Stromal cell of bone marrow (primary cell): ENCODE measurements at regions not wholly inside any gene's neighbourhood (a gene's known extent, or its start where the extent isn't known, plus 50 kb on each side); places are given as distances from the start of the nearest gene placed in this dataset.
"Not testable (repeated sequence)": the region's sequence is repeated elsewhere in the genome, so short reads cannot be mapped to it uniquely, and the experiment has no call there.

ENCODE experiments used
- DNase-seq: peaks from one replicate; pipeline ENCODE4 v3.0.0-alpha.2; 2012; ENCODE audit warnings: low read depth

DNA sequence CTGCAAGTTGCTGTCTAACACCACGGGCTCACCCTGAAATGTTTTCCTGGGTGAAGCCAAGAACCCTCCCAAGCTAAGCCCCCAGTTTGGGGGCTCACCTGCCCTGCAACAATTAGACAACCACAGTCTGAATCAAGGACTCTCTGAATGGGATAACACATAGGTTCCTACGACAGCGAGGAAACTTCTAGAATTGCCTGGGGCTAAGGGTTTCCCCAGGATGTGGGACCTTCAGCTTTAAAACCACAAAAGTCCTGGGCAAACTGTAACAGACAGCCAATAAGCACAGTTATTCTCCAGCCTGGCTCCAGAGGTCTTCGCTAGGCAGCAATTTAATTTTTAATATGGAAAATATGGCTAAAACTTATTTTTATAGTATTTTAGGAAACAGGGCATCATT lies 162.6 kb downstream of the PRKX start:
- DNase-seq, result no peak

DNA sequence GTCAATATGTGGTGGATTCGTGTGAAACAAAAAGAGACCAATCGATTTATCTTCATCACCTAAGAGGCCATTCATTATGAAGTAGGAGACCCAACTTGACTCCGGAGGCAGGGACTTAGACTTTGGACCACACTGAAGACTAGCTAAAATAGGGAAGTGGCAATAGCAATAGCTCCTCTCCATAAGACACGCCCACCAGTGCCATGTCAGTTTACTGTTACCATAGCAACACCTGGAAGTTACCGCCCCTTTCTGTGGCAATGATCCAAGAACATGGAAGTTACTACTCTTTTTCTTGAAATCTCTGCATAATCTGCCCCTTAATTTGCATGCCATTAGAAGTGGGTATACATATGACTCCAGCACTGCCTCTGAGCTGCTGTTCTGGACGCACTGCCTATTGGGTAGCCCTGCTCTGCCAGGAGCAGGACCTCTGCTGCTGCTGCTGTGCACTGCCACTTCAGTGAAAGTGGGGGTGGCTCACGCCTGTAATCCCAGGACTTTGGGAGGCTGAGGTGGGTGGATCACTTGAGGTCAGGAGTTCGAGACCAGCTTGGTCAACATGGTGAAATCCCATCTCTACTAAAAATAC lies 163.2 kb downstream of the PRKX start:
- no peak for DNase-seq

DNA sequence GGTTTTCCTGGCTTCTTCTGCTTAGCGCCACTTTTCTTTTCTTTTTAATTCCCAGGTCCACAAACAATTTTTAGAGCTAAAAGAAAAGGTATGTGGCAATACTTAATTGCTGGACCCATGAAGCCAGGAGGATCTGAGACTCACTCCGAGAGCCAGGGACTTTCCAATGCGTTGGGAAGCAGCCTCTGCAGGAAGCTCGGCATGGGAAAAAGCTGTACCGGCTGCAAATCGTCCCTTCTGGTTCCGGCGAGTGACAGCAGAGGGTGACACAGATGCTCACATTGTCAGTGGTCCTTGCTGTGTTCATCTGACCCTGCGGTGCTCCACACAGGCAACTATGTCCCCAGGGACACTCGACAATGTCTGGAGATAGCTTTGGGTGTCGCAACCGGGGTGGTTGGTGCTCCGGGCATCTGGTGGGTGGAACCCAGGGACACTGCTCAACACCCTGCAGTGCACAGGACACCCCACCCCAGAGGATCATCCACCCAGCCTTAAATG lies 164.0 kb downstream of the PRKX start:
- no peak for DNase-seq

DNA sequence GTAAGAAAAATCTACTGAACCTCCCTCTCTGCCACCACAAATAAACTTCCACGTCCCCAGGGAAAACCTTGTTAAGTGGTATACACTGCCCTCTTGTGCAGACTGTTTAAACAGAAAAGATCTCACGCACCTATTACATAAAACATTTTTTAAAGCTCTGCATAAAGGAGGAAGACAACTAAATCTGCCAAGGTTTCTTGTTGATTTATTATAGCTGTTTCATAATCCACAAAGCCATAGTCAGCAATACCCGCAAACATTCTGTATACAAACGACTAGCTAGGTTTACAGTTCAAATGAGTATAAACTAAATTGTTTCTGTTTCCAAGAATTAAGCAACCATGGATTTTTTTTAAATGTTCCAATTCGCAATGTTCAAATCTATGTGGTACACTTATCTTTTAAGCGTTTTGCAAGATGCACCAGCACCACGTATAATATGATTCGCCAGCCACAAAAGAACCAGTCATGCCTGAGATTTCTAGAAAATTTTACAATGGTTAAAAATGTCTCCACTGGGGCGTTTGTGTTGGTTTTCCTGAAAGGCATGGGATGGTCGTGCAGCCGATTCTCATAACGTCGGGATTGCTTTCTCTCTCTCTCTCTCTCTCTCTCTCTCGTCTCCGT lies 164.6 kb downstream of the PRKX start:
- DNase-seq, result peak; percentile 68

DNA sequence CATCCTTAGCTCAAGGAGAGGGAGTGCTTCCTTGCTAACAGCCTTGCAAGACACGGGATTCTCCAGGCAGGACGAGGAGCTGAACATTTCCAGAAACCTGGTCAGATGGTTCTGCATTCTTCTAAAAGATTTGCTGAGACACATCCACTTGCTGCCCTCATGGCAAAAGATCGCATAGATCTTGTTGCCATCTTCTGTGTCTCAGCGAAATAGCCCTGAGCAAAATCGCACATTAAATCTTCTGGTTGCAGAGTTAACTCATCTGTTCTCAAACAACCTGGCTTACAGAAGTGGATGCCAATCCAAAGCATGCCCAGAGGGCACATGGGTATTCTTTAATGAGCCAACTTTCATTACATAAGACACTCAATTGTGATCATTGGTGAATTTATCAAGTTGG lies 167.5 kb downstream of the PRKX start:
- no peak for DNase-seq

DNA sequence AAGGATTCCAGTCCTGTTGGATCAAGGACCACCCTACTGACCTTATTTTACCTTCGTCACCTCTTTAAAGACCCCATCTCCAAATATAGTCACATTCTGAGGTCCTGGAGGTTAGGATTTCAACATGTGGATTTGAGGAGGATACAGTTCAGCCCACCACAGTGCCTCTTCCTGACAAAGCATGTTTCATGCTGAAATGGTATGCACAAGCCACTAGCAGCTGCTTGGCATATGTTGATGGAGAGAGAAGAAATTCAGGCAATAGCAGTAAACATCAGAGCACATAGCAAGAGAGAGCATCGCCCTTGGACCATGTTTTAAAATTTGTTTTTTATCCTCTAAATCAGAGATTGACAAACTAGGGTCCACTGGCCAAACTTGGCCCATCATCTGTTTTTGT lies 172.1 kb downstream of the PRKX start:
- no peak for DNase-seq

DNA sequence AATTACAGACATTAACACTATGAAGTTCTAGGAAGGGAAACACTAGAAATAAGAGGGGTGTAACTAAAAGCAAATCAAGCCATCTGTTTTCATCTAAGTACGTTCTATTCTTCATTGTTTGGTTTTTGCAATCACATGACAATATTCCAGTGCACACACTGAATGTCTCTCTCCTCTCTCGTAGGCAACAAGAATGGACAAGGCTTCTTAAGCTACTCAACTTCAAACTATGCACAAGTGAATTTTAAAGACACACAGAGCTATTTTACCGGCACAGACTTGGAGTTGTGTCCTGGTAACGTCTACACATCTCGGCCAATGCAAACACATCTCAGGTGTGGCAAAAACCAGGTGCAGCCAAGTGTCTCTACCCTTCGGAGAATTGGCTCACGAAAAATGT lies 173.3 kb downstream of the PRKX start:
- DNase-seq, result no peak

DNA sequence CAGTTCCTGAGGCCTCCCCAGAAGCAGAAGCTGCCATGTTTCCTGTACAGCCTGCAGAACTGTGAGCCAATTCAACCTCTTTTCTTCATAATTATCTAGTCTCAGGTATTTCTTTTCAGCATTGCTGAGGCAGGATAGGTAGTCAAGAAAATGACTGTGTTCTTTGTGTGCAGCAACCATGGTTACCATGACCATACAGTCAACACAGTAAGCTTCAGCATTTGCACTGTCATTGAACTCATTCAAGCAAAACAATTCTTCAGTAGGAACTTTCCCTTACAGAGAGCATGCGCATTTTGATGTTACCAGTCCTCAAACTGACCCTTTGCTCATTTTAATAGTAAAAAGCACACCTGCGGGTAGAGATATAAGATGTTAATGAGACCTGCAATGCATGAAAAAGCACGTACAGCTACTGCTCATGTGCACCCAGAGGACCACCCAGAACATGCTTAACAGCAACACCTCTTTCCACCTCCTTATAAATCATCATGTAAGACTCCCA lies 180.8 kb downstream of the PRKX start:
- DNase-seq, result no peak

DNA sequence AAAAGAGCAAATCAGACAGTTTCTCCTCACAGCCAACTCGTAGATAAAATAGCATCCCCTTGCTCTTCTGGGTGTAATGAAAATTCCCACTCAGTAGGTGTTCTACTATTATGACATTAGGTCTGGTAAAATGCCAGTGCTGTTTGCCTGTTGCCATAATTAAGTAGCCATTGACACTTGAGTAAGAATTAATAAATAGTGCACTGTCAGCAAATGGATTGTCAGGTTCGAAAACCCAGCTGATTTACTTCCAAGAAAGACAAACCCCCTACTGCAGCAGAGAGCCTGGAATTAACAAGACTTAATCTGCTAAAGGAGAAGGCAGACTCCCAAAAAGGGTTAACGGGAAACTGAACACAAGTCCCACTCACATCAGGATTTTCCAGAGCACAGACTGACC lies 182.0 kb downstream of the PRKX start:
- not testable (repeated sequence) for DNase-seq

DNA sequence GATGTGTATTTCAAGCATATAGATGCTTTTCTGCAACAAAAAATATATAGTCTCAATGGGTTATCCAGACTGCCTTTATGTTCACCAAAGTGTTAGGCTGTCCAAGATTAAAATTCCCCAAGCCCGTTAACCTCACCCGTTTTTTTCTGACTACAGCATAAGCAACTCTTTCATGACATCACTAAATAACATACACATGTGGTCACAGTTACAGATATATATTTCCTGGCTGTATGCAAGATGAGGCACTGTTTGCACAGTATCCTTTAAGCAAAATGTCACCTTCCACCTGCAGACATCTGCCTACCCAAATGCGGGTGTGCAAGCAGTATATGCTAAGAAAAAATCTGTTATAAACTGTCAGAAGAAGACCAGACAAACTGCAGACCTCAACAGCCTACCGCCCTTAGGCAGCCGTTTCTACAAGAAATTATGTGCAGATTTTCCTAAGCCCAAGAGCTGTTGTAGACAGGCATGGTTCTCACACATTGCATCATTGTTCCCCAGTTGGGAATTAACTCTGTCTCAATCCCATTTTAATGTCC lies 183.1 kb upstream of the MXRA5 start:
- DNase-seq, result no peak

DNA sequence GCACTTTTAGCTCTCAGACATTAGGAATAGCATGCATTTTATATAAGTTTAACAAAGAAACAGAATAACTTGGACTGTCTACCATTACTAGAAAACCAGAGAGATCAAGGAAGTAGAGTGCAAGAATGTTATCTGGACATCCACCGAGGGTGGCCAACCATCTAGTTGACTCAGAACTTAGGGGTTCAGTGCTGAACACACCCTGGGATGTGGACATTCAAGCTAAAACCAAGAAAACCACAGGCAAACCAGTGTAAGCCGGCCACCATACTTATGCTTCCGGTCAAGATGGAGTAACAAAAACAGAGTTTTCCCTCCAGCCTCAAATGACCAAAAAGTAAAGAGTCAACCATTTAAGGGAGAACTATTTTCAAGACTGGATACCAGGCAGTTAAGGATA lies 181.4 kb upstream of the MXRA5 start:
- no peak for DNase-seq

DNA sequence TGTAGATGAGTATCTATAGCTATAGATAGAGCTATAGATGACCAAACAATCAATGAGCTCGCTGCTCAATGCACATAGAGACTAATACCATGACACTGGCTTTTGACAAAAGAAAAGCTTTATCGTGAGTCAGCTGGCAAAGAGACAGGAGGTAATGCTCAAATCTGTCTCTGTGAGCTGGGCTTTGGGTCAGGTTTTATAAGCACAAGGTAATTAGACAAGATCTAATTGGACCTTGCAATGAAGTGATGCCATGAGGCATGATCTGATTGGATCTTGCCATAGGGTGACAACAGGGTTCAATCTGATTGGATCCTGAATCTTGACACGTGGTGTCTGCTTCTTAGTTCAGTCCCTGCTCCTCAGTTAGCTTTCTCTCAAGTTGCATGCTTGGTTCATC lies 180.7 kb upstream of the MXRA5 start:
- DNase-seq, result no peak

DNA sequence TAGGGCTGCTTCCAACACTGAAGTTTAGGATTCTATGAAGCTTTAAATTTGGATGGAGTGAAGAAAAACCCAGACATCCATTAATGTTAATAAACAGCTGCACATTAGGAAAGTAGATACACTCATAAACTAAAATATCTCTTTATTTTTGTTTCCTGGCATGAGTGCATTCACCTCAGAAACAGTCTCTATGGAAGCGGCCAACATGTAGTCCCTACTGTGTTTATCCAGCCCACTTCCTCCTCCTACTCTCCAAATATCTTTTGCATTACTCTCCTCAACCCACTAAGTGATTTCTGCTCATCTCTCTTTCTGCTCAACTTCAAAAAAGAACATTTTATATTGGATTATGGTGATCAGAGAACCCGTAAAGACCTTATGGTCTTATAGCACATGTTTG lies 180.3 kb upstream of the MXRA5 start:
- DNase-seq, result no peak

DNA sequence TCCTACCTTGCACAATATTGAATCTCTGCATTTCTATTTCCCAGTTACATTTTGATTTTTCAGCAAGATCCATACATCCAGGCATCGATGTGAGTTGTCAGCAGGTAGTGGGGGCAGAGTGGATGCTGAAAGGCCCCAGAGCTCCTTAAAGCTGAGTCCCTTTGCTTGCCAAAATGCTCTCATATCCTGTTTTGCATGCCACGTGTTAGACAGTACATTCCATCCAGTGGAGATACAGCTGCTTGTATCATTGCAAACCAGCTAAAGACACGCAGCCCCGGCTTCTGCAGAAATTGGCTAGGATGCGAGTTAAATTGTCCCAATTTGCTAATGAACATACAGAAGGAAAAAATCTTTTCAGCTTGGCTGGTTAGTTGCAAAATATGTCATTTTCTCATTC lies 179.6 kb upstream of the MXRA5 start:
- DNase-seq, result no peak

DNA sequence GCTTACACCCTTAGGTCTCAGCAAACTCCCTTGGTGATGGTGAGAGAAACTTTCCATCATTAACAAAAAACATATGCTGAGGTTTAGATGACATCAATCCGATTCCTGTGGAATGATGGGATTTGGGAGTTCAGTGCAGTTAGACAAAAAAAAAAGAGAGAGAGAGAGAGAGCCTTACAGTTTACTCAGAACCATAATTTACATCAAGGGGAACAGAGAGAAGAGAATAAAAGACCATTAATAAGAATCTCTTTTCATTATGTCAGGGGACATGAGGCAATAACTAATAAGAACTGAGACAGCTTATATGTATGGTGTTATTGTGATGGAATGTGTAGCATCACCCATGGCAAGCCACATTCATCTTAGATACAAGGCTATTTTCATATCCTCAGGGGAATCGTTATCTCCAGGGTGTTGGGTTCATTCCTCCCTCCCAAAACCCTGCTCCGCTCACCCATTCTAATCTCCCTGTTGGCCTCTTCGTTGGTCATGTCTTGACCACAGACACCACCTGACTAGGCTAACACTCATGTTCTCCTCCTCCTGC lies 175.7 kb upstream of the MXRA5 start:
- peak; percentile 73 for DNase-seq

DNA sequence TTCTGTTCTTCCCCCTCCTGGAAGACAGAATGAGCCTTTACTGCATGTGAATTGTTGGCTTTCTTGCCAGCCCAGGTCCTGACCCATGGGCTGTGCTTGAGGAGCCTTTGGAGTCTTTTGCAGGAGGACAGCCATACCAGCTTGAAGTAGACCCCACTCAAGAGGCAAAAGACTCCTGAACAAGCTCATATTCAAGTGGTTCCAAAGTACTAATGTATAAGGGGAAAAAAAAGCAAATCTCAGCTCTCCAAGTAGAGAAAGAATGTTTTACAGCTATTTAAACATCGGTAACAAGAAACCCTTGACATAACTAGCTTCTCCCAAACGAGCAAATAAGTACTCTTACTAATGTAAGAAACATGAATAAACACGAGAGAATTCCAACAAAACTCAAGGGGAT lies 174.9 kb upstream of the MXRA5 start:
- no peak for DNase-seq

DNA sequence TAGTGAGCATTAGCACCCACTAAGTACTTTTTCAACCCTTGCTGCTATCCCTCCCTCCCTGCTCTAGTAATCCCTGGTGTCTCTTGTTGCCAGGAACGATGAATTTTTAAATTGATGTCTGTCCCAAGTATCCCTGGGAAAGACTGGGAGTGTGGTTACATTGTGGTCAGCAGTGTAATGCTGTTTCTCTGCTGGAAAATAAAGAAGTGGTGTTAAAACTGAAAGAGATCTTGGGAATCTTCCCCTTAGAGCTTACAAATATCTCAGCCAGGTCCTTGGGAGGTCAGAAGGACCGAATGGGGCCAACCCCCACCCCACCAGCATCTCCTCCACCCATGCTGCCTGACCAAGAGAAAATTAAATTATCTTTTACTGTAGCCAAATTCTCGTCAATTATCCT lies 174.5 kb upstream of the MXRA5 start:
- DNase-seq, result no peak

DNA sequence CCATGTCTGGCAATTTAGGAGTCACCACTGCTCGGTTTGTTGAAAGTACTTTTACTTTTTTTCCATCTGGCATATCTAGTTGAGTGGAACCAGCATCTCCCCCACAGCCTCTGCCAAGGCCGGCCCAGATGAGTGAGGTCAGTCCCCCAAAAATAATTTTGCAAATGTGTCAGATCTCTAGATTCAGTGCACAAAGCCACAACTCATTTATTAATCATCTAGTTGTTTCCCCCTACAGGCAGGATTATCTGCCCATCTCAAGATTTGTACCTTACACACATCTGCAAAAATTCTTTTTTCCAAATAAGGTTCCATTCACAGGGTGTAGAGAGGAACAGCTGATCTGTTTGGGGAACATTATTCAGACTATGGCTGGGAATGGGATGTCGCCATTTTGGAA lies 174.0 kb upstream of the MXRA5 start:
- no peak for DNase-seq

DNA sequence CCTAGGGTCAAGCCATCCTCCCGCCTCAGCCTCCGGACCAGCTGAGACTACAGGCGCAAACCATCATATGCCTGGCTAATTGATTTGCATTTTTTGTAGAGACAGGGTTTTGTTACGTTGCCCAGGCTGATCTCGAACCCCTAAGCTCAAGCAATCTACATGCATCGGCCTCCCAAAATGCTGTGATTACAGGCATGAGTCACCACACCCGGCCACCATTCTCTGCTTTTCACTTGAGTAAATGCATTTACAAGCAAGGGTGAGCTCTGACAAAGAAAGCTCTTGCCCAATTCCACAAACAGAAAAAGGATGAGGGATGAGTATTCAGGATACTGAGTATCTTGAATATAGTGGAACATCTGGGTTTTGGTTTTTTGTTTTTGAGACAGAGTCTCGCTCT lies 172.9 kb upstream of the MXRA5 start:
- not testable (repeated sequence) for DNase-seq

DNA sequence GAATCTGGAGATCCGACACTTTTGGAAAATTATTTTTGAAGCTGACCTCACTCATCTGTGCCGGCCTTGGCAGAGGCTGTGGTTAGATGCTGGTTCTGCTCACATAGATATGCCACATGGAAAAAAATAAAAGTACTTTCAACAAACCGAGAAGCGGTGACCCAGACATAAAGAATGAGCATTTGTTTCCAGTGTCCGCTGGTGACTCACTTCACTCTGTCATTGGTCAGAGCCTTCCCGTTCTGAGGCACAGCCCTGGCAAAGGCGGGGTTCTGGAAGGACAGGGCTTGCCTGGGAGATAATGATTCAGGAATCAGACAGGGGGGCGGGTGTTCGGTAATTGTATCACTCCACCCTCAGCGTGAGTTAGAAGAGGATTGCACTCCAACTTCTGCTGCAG lies 172.4 kb upstream of the MXRA5 start:
- peak; percentile 94 for DNase-seq

DNA sequence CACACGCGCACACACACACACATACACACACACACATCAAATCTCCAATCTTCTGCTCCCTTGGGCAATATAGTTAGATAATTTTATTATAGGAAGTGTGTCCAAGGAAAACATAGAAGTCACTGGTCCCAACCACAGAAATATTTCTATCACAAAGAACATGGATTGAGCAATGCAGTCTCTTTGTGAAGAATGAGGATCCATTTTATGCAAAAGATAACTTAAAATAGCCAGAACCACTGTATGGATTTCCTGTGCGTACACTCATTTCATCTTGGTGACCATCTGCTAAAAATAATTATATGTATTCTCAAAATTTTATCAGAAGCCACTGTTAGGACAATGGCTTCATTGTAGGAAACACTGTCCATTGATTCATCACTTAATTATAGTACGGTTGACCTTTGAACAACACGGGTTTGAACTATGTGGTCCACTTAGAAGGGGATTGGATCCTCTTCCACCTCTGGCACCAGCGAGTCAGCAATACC lies 169.6 kb upstream of the MXRA5 start:
- no peak for DNase-seq

DNA sequence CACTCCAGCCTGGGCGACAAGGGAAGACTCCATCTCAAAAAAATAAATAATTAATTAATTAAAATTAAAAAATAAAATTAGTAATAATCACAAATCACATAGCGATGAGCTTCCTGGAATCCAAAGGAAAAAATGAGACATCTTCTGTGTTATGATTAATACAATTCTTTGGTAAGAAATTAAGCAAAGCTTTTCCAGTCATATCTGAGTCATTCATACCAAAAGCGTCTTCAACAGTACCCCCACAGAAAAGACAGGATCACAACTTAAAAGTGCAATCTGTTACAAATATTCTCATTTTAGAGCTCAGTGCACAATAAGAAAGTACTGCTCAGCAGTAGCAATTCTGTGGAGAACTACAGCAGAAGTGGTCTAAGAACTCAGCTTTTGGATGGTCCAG lies 168.5 kb upstream of the MXRA5 start:
- DNase-seq, result no peak

DNA sequence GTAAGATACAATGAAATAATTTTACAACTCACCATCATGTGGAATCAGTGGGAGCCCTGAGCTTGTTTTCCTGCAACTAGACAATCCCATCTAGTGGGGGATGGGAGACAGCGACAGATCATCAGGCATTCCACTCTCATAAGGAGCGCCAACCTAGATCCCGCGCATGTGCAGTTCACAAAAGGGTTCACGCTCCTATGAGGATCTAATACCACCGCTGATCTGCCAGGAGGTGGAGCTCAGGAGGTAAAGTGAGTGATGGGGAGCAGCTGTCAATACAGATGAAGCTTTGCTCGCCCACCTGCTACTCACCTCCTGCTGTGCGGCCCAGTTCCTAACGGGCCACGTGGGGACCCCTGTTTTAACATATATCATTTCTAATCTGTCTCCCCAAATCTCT lies 165.7 kb upstream of the MXRA5 start:
- not testable (repeated sequence) for DNase-seq
